HG03103 (cell line): ENCODE measurements at regions not wholly inside any gene's neighbourhood (a gene's known extent, or its start where the extent isn't known, plus 50 kb on each side); places are given as distances from the start of the nearest gene placed in this dataset.

Experiments
- ATAC-seq: cut with Tn5 transposase; IDR thresholded peaks from one replicate; pipeline ENCODE4 v1.9.1; 2021; ENCODE audit warnings: low read depth; ENCODE audit not compliant: unreplicated experiment

DNA sequence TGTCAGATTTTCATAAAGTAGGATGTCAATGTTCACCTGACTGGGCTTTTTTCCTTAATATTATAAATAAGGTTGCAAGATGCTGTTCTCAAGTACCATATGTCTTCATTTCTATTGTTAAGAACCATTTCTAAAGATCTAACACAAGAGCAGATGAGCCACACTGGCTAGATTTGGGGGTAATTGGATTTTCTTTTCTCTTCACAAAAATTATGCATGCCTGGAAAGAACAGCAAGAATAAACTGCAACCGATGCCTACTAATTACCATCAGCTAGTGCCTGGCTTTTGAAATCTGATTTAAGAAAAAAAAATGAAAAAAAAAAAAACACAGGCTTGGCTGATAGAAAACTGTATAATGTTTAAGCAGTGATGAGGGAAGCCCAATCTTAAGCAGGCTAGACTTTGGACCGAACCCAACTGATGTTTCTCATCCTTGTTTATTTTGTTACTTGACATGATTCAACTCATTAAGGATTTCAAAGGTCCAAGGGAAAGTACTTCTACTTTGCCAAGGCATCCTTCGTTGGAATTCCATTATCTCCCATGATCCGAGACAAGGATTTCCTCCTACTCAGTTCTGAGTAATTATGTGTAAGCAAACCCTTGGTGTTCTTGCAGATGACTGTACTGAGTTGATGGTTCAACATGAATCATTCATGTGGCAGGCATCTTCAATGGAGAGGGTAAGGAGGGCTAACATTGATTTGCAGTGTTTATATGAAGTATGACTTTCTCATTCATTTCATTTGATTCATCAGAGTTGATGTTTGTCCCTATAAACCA, 300.5 kb downstream of the SPRY2 start:
- no peak for ATAC-seq

DNA sequence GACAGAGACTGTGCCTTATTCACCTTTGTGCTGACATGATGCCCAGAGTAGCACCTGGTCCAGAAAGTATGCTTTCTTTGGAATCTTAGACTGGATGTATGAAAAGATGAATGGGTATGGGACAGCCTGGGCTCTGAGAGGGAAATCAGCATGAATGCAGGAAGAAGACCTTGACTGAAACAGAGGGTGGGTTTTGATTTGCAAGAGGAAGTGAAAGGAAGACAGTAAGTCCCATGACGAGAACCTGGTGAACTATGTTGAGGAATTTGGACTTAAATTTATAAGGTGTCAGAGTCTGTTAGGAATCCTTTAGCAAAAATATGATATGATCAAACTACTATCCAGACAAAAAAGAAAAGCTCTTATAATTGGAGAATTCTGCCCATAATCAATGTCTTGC, 301.9 kb downstream of the SPRY2 start:
- ATAC-seq = peak; percentile 66

DNA sequence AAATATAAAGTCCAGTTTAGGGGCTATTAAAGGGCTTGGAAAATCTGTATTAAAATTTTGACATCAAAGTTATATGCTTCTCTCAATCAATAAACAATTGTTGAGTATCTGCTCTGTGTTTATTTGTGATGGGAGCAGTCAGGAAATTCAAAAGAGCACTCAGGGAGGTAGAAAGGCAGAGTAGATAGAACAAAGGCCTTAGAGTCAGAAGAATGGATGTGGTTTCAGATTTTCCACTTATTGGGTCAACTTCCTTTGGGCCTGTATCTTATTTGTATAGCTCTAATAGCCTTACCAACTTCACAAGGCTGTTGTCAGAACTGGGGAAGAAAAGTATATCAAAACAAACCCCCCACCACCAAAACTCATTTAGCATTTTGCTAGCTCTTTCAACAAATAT, 302.6 kb downstream of the SPRY2 start:
- no peak for ATAC-seq

- no peak for ATAC-seq
These were observed 303.4 kb downstream of the SPRY2 start for GRCh38 chr13:80037505-80037888.

DNA sequence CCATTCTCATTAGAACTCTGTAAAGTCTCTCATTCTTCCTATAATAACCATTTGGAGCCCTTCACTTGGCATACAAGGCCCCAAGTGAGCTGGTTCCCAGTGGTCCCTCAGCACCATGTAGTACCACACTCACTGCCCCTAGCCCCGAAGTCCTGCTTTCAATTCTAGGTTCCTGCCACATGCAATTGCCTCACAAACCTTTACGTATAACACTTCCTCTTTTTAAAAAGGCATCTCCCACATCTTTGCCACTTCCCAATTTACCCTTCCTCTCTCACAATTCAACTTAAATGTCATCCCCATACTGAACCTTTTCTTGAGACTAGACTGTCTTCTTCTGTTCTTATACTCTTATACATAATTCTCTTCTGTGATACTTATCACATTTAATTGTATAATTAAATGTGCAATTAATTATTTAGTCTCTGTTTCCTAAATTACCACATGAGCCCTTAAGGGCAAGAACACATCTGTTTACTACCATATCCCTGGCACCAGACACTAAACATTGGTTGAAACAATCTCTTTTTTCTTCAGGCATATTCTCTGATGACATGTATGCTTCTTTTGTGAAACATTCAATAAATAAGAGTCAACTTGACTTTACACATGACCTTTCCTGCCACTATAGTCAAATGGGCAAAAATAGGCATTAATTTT, 304.0 kb downstream of the SPRY2 start:
- ATAC-seq = no peak

DNA sequence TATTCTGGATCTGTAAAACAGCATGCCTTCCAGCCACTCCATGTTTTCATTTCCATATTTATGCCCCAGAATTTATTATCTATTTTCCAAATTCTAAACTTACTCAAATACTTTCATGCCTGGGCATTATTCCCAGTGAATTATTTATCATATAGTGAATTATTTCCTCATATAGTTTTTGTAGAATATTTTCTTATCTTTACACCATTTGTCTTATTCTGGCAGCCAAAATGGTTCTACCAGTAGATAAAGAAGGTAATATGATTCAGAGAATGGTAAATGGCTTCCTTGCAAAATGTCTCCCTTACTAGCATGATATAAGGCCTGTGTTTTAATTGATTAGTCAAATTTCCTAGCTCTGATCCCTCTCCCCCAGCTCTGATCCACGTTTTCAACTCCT, 305.8 kb downstream of the SPRY2 start:
- ATAC-seq = no peak

GRCh38 chr13:80033951-80034350, 307.0 kb downstream of the SPRY2 start:
- no peak for ATAC-seq

GRCh38 chr13:80033286-80033685, 307.6 kb downstream of the SPRY2 start:
- no peak for ATAC-seq

DNA sequence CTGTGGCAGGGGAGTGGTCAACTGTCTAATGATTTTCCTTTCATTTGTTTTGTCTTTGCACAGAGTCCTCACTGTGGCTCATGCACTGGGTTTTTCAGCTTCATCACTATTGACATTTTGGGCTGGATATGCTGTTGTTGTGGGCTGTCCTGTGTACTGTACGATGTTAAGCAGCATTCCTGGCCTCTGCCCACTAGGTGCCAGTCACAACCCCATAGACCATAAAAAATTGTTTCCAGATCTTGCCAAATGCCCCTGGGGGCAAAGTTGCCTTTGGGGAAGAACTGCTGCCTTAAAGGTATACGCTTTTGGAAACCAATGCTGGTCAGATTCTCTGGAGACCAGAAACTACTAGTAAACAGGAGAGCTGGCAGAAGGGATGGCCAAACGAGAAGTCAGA, 310.4 kb downstream of the SPRY2 start:
- no peak for ATAC-seq

GRCh38 chr13:80029170-80029569, 311.8 kb downstream of the SPRY2 start:
- no peak for ATAC-seq

DNA sequence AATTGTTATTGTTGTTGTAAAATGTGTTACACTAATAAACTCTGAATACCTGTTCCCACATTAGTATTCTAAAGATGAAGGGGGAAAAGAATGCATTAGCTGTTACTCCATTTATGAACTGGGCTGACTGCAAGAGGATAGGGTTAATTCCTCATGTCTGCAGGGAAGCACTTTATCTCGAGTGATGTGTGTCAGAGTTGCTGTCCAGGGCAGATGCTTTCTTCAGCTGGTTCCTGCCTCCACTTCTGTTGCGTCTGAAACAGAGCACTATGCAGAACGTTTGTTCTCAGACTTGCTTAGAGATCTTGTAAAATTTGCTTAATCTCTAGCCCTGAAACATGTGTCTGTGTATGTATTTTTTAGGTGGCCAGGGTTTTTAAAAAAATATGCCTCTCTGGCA, 318.8 kb downstream of the SPRY2 start:
- no peak for ATAC-seq

- no peak for ATAC-seq
These were observed 328.7 kb downstream of the SPRY2 start for GRCh38 chr13:80012251-80012650.

- ATAC-seq = no peak
These were observed 329.3 kb downstream of the SPRY2 start for GRCh38 chr13:80011448-80012212.

GRCh38 chr13:80010846-80011245, 330.1 kb downstream of the SPRY2 start:
- ATAC-seq = no peak

DNA sequence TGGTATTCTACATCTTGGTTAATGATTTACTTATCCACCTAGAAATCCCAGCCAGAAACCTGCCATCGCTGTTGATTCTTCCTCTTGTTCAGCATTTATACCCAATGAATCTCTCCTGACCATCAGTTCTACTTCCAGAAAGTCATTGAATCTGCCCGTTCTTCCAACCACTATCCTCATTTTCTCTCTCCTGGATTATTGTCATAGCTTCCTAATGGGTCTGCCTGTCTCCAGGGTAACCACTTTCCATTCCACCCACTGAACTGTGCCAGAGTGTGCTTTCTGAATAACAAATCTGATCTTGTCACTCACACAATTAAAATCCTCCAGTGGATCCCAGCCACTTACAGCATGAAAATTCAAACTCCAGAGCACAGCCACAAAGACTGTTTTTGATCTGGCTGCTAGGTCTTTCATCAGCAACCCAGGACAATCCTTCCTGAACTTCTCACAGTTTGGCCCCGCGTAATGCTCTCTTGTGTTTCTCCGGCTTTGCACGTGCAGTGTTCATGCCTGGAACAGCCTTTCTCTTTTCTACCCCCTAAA, 330.6 kb downstream of the SPRY2 start:
- no peak for ATAC-seq

- no peak for ATAC-seq
These were observed 331.2 kb downstream of the SPRY2 start for GRCh38 chr13:80009760-80010159.

DNA sequence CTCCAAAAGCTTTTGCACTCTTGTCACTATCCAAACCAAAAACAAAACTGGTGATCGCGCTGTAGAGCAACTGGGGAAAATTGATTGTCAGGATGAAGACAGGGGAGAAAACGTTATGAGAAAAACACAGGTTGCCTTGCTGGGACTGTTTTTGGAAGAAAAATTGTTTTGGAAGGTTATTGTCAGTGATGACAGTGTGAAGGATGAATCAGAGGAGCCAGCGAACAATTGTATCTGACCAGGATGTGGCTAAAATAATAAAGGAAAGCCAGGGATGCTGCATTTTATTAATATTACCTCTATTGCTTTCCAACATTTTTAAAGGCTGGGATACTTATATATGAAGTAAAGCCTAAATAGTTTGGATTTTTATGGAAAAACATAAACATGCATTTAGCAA, 334.0 kb downstream of the SPRY2 start:
- ATAC-seq = no peak

GRCh38 chr13:80001510-80001842, 339.4 kb downstream of the SPRY2 start:
- ATAC-seq = no peak

- ATAC-seq = no peak
These were observed 340.0 kb downstream of the SPRY2 start for GRCh38 chr13:80000684-80001509.

- ATAC-seq = no peak
These were observed 341.3 kb downstream of the SPRY2 start for GRCh38 chr13:79999601-80000000.
